GM23338 (cell line): ENCODE measurements at regions not wholly inside any gene's neighbourhood (a gene's known extent, or its start where the extent isn't known, plus 50 kb on each side); places are given as distances from the start of the nearest gene placed in this dataset.

Experiments used
- ATAC-seq: fragments of 200-7000 bp; cut with Tn5 transposase; 3 replicates; pipeline ENCODE4 v1.9.1; 2020
- DNase-seq: peaks from one replicate; pipeline ENCODE4 v3.0.0-alpha.2; 2015; ENCODE audit warnings: low spot score
- H2AFZ ChIP-seq: fragments of 200-600 bp; sonication (generic); 2 replicates; pipeline ENCODE4 v1.8.0; 2016; ENCODE audit warnings: antibody characterized with exemption, mild to moderate bottlenecking, moderate library complexity
- H3F3A ChIP-seq: fragments of 200-600 bp; sonication (generic); replicated peaks from 2 replicates; pipeline ENCODE4 v1.8.0; 2017; ENCODE audit warnings: antibody characterized with exemption, mixed run types, low read depth
- H3K27ac ChIP-seq: fragments of 200-600 bp; sonication (generic); 2 replicates; pipeline ENCODE4 v1.6.1; 2016; ENCODE audit warnings: low read depth
- H3K27me3 ChIP-seq: fragments of 200-600 bp; sonication (generic); 2 replicates; pipeline ENCODE4 v1.8.0; 2016; ENCODE audit warnings: mild to moderate bottlenecking, mixed run types, moderate library complexity; ENCODE audit not compliant: insufficient read depth
- H3K36me3 ChIP-seq: fragments of 200-600 bp; sonication (generic); 2 replicates; pipeline ENCODE4 v1.8.0; 2016; ENCODE audit warnings: mild to moderate bottlenecking; ENCODE audit not compliant: insufficient read depth
- H3K4me1 ChIP-seq: fragments of 200-600 bp; sonication (generic); 2 replicates; pipeline ENCODE4 v1.8.0; 2016; ENCODE audit warnings: mild to moderate bottlenecking, moderate library complexity; ENCODE audit not compliant: insufficient read depth
- H3K4me2 ChIP-seq: fragments of 200-600 bp; sonication (generic); 2 replicates; pipeline ENCODE4 v1.7.1; 2017; ENCODE audit warnings: mixed run types
- H3K4me3 ChIP-seq: fragments of 200-600 bp; sonication (generic); 2 replicates; pipeline ENCODE4 v1.6.1; 2016; ENCODE audit warnings: mixed run types
- H3K79me2 ChIP-seq: fragments of 200-600 bp; sonication (generic); replicated peaks from 2 replicates; pipeline ENCODE4 v1.8.0; 2017; ENCODE audit warnings: mild to moderate bottlenecking; ENCODE audit not compliant: insufficient read depth
- H3K9me2 ChIP-seq: fragments of 200-600 bp; sonication (generic); 2 replicates; pipeline ENCODE4 v1.8.0; 2017; ENCODE audit not compliant: insufficient read depth
- H4K20me1 ChIP-seq: fragments of 200-600 bp; sonication (generic); replicated peaks from 2 replicates; pipeline ENCODE4 v1.8.0; 2017; ENCODE audit warnings: mild to moderate bottlenecking; ENCODE audit not compliant: insufficient read depth
- H3K27ac Mint-ChIP-seq: 2 replicates; pipeline ENCODE4 v1.8.0; 2020; ENCODE audit warnings: inconsistent platforms, mild to moderate bottlenecking, moderate library complexity, mixed read lengths
- H3K27me3 Mint-ChIP-seq: 3 replicates; pipeline ENCODE4 v1.8.0; 2022; ENCODE audit warnings: low read depth, mild to moderate bottlenecking, moderate library complexity, mixed read lengths, inconsistent platforms; ENCODE audit not compliant: insufficient read depth, poor library complexity
- H3K36me3 Mint-ChIP-seq: 3 replicates; pipeline ENCODE4 v1.8.0; 2021; ENCODE audit warnings: low read depth, mild to moderate bottlenecking, inconsistent platforms, moderate library complexity, mixed read lengths
- H3K4me1 Mint-ChIP-seq: 3 replicates; pipeline ENCODE4 v1.8.0; 2020; ENCODE audit warnings: mild to moderate bottlenecking, inconsistent platforms, mixed read lengths
- H3K4me3 Mint-ChIP-seq: 3 replicates; pipeline ENCODE4 v1.8.0; 2021; ENCODE audit warnings: moderate library complexity, mild to moderate bottlenecking, inconsistent platforms, mixed read lengths
- H3K9me3 Mint-ChIP-seq: 3 replicates; pipeline ENCODE4 v1.8.0; 2020; ENCODE audit warnings: moderate library complexity, mild to moderate bottlenecking, inconsistent platforms, mixed read lengths
- CREB1 ChIP-seq: fragments of 250-450 bp; sonication (Bioruptor Pico); IDR thresholded peaks from 2 replicates; pipeline ENCODE4 v1.5.0; 2020; ENCODE audit warnings: low read depth, mild to moderate bottlenecking, moderate library complexity
- ETS1 ChIP-seq: IDR thresholded peaks from 2 replicates; pipeline ENCODE4 v1.6.1; 2016; ENCODE audit warnings: antibody characterized with exemption
- EZH2phosphoT487 ChIP-seq: fragments of 200-600 bp; sonication (generic); IDR thresholded peaks from one replicate; pipeline ENCODE4 v1.8.1; 2018; ENCODE audit warnings: antibody characterized with exemption; ENCODE audit not compliant: unreplicated experiment
- JUNB ChIP-seq: IDR thresholded peaks from one replicate; pipeline ENCODE4 v1.6.1; 2016; ENCODE audit warnings: antibody characterized with exemption; ENCODE audit not compliant: unreplicated experiment
- NANOG ChIP-seq: IDR thresholded peaks from 2 replicates; pipeline ENCODE4 v1.6.1; 2016; ENCODE audit warnings: antibody characterized with exemption, borderline replicate concordance
- POLR2AphosphoS5 ChIP-seq: IDR thresholded peaks from 2 replicates; pipeline ENCODE4 v1.6.1; 2016; ENCODE audit warnings: antibody characterized with exemption, low read depth
- REST ChIP-seq: IDR thresholded peaks from one replicate; pipeline ENCODE4 v1.6.1; 2018; ENCODE audit warnings: antibody characterized with exemption; ENCODE audit not compliant: unreplicated experiment
- STAT1 ChIP-seq: IDR thresholded peaks from one replicate; pipeline ENCODE4 v1.6.1; 2016; ENCODE audit warnings: antibody characterized with exemption; ENCODE audit not compliant: unreplicated experiment
- ZNF114 ChIP-seq: fragments of 250-450 bp; sonication (Bioruptor Pico); IDR thresholded peaks from 2 replicates; pipeline ENCODE4 v1.5.0; 2020; ENCODE audit warnings: mild to moderate bottlenecking, moderate library complexity
- ZNF331 ChIP-seq: fragments of 250-450 bp; sonication (Bioruptor Pico); IDR thresholded peaks from 2 replicates; pipeline ENCODE4 v1.5.0; 2020; ENCODE audit warnings: low read depth, mild to moderate bottlenecking, moderate library complexity
- ZNF462 ChIP-seq: fragments of 250-450 bp; sonication (Bioruptor Pico); IDR thresholded peaks from 2 replicates; pipeline ENCODE4 v1.5.0; 2020; ENCODE audit warnings: mild to moderate bottlenecking, moderate library complexity

GRCh38 chr2:236703906-236704305 lies 134.3 kb downstream of the ACKR3 start:
- Histone ChIP-seq H2AFZ (no peak overlapping the region), H3K4me1 (no peaks in the 10 kb centered on the region), H3K27ac (no peak overlapping the region), H4K20me1 (no peaks in the 10 kb centered on the region), H3K36me3 (no peaks in the 10 kb centered on the region), H3K4me3 (no peak overlapping the region), H3K27me3 (no peaks in the 10 kb centered on the region), H3F3A (no peaks in the 10 kb centered on the region), H3K79me2 (no peaks in the 10 kb centered on the region), H3K4me2 (no peak overlapping the region), H3K9me2 (no peaks in the 10 kb centered on the region)
- ATAC-seq, result no peak
- H3K36me3 Mint-ChIP-seq, result no peaks in the 10 kb centered on the region
- H3K27me3 Mint-ChIP-seq, result peaks cover 5% of the 10 kb centered on the region
- DNase-seq, result no peak
- no peak overlapping the region for H3K4me3 Mint-ChIP-seq
- TF ChIP-seq CREB1 (CRISPR knock-in tag), result no peak
- peaks cover 3% of the 10 kb centered on the region; the same call in 1 of the 3 replicates for H3K4me1 Mint-ChIP-seq
- H3K9me3 Mint-ChIP-seq, result no peaks in the 10 kb centered on the region
- H3K27ac Mint-ChIP-seq, result no peak overlapping the region

- peaks cover 5% of the 10 kb centered on the region for H3K27me3 Mint-ChIP-seq
- no peak overlapping the region for H2AFZ ChIP-seq
- H3K36me3 Mint-ChIP-seq, result no peaks in the 10 kb centered on the region
- H3K4me3 Mint-ChIP-seq, result no peak overlapping the region
- H3K4me3 ChIP-seq, result no peak overlapping the region
- peaks cover 3% of the 10 kb centered on the region; the same call in 1 of the 3 replicates for H3K4me1 Mint-ChIP-seq
- no peaks in the 10 kb centered on the region for H3K36me3 ChIP-seq
- no peaks in the 10 kb centered on the region for H3F3A ChIP-seq
- H3K4me1 ChIP-seq, result no peaks in the 10 kb centered on the region
- TF ChIP-seq POLR2AphosphoS5 (no peak), JUNB (no peak), ETS1 (no peak), STAT1 (no peak), ZNF462 (CRISPR knock-in tag) (no peak), EZH2phosphoT487 (no peak), ZNF114 (CRISPR knock-in tag) (no peak), ZNF331 (CRISPR knock-in tag) (no peak), CREB1 (CRISPR knock-in tag) (no peak), NANOG (no peak), REST (no peak)
- H3K4me2 ChIP-seq, result no peak overlapping the region
- H3K27me3 ChIP-seq, result no peaks in the 10 kb centered on the region
- no peak overlapping the region for H3K27ac ChIP-seq
- H4K20me1 ChIP-seq, result no peaks in the 10 kb centered on the region
- no peaks in the 10 kb centered on the region for H3K79me2 ChIP-seq
- ATAC-seq, result no peak
- H3K9me2 ChIP-seq, result no peaks in the 10 kb centered on the region
- H3K27ac Mint-ChIP-seq, result no peak overlapping the region
- DNase-seq, result no peak
- H3K9me3 Mint-ChIP-seq, result no peaks in the 10 kb centered on the region
Measured at GRCh38 chr2:236704887-236705286, 135.3 kb downstream of the ACKR3 start.
